ENCODE measurements at regions not wholly inside any gene's neighbourhood (a gene's known extent, or its start where the extent isn't known, plus 50 kb on each side); places are given as distances from the start of the nearest gene placed in this dataset.

DNA sequence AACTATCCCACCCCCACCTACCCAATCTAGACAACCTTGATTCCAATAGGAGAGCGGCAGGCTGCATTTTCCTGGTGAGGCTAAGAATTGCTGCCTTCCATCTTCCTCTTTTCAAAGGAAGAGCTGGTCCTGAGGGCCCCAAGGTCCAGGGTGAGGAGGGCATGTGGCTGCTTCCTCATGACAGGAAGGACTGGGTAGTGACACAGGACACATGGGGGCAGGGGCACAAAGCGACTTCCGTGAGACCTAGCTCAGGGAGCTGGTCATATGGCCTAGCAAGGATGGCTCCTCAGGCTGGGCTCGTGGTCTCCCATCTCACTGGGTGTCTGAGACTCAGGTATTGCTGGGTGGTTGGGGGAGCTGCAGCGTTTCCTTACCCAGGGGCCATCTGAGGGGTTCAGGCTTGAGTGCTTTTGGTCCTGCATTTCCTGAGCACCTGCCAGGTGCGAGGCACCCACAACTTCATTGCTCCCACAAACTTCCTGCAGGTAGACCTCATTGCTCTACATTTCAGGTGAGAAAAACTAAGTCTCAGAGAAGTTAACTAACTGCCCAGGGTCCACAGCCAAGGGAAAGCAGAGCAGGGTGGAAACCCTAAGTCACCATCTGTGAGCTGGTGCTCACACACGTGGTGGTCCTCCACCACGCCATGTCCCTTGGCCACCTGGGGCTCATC lies 160.0 kb upstream of the TLE3 start:
- H3K79me2 ChIP-seq (ENCODE audit: control insufficient read depth, insufficient read depth, low read length), result no peaks in the 10 kb centered on the region
- DNase-seq (ENCODE audit: low read depth, low spot score) (no peak), ATAC-seq (no peak), FAIRE-seq (no peak)
- H3K27me3 ChIP-seq (replicated peaks in 1 of 2; ENCODE audit: control insufficient read depth in 2 of 2, insufficient read depth in 2 of 2, low read length in 1 of 2), result no peaks in the 10 kb centered on the region
- RAD21 ChIA-PET (ENCODE audit: unreplicated experiment), result interaction anchor here (0.6 to 1.1 kb wide), 2 partner anchors 158 to 233 kb away, joined by 3 to 4 read pairs; no protein-coding TSS in a partner anchor
- CTCF ChIA-PET, result no interaction called here
- no TSS peak for BruUV-seq (replicated peaks)
- 45% methylated on average over 8 of the region's 8 CpGs for WGBS (ENCODE audit: insufficient coverage, insufficient replicate concordance, low lambda C conversion rate, missing lambda C conversion rate)
- no peaks in the 10 kb centered on the region for H3K36me3 ChIP-seq (ENCODE audit: control insufficient read depth in 2 of 2, insufficient read depth in 2 of 2, low read length in 1 of 2)
- H3K4me2 ChIP-seq (ENCODE audit: control insufficient read depth, insufficient read depth), result 0 out of 2 replicates have a peak overlapping the region, but pooled peaks have one; percentile 13
- in situ Hi-C loops (cut with MboI) (no loop called here), intact Hi-C loops (cut with micrococcal nuclease; ENCODE audit: unreplicated experiment) (loop anchor here (2.0 kb wide), 1 partner anchor 231 kb away; no protein-coding TSS in a partner anchor)
- H3K9me3 ChIP-seq (replicated peaks; ENCODE audit: control insufficient read depth, insufficient read depth, low read length), result peaks cover 2% of the 10 kb centered on the region; the same call in 1 of the 3 replicates
- SMC1A ChIA-PET (ENCODE audit: uncharacterized antibody, unreplicated experiment), result interaction anchor here (1.0 kb wide), 1 partner anchor 11 kb away, joined by 3 read pairs; no protein-coding TSS in a partner anchor
- H3K27ac ChIP-seq (ENCODE audit: control insufficient read depth, insufficient read depth), result no peak overlapping the region
- H3K9ac ChIP-seq (ENCODE audit: control insufficient read depth, insufficient read depth, low read length), result no peak overlapping the region
- no peak overlapping the region for H2AFZ ChIP-seq (ENCODE audit: control insufficient read depth, low read depth, low read length)
- no peak overlapping the region for H3K4me3 ChIP-seq
- no peaks in the 10 kb centered on the region for H4K20me1 ChIP-seq (ENCODE audit: control insufficient read depth, insufficient read depth)
- TF ChIP-seq ASH2L (IDR thresholded peaks at IDR 0.05; ENCODE audit: borderline replicate concordance, low read depth), result no peak
- POLR2A ChIA-PET, result interaction anchor here (1.0 kb wide), 1 partner anchor 9 kb away, joined by 3 read pairs; no protein-coding TSS in a partner anchor
- peaks cover 37% of the 10 kb centered on the region for H3K4me1 ChIP-seq (ENCODE audit: control insufficient read depth, insufficient read depth, low read length)

DNA sequence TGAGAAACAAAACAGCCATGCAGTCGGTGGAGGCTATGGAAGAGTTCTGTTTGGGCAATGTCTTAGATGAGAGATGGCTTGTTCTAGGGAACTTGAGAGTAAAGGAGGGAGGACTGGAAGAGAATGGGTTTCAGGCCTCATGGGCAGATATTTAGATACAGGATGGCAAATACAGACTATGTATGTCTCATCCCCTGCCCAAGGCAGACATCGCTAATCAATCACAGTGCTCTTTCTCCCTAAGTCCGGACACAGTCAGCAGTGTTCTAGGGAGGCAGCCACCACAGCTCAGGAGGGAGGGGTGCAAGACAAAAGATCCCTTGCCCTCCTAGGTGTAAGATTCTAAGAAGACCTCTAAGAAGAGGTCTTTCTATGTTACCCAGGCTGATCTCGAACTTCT lies 159.3 kb upstream of the TLE3 start:
- in situ Hi-C loops (cut with MboI), result no loop called here
- no peak for DNase-seq (ENCODE audit: low read depth, low spot score)
- H4K20me1 ChIP-seq (ENCODE audit: control insufficient read depth, insufficient read depth), result no peaks in the 10 kb centered on the region
- no peak overlapping the region for H3K9ac ChIP-seq (ENCODE audit: control insufficient read depth, insufficient read depth, low read length)
- H3K4me2 ChIP-seq (ENCODE audit: control insufficient read depth, insufficient read depth), result no peak overlapping the region
- TF ChIP-seq NFYA (IDR thresholded peaks at IDR 0.05; ENCODE audit: borderline replicate concordance, low read depth, low read length), result no peak
- TF ChIP-seq, protein P1, sequence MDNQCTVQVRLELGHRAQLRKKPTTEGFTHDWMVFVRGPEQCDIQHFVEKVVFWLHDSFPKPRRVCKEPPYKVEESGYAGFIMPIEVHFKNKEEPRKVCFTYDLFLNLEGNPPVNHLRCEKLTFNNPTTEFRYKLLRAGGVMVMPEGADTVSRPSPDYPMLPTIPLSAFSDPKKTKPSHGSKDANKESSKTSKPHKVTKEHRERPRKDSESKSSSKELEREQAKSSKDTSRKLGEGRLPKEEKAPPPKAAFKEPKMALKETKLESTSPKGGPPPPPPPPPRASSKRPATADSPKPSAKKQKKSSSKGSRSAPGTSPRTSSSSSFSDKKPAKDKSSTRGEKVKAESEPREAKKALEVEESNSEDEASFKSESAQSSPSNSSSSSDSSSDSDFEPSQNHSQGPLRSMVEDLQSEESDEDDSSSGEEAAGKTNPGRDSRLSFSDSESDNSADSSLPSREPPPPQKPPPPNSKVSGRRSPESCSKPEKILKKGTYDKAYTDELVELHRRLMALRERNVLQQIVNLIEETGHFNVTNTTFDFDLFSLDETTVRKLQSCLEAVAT (IDR thresholded peaks at IDR 0.05), result peak; percentile 44; the same call in 1 of the 2 replicates
- intact Hi-C loops (cut with micrococcal nuclease; ENCODE audit: unreplicated experiment), result no loop called here
- peaks cover 33% of the 10 kb centered on the region for H3K4me1 ChIP-seq (ENCODE audit: control insufficient read depth, insufficient read depth, low read length)
- peaks cover 2% of the 10 kb centered on the region; the same call in 1 of the 3 replicates for H3K9me3 ChIP-seq (replicated peaks; ENCODE audit: control insufficient read depth, insufficient read depth, low read length)
- H3K36me3 ChIP-seq (ENCODE audit: control insufficient read depth in 2 of 2, insufficient read depth in 2 of 2, low read length in 1 of 2), result no peaks in the 10 kb centered on the region
- no peak overlapping the region for H3K27ac ChIP-seq (ENCODE audit: control insufficient read depth, insufficient read depth)
- ChIA-PET POLR2A (no interaction called here), CTCF (no interaction called here), RAD21 (ENCODE audit: unreplicated experiment) (no interaction called here), SMC1A (ENCODE audit: uncharacterized antibody, unreplicated experiment) (interaction anchor here (1.0 kb wide), 1 partner anchor 10 kb away, joined by 3 read pairs; no protein-coding TSS in a partner anchor)
- H2AFZ ChIP-seq (ENCODE audit: control insufficient read depth, low read depth, low read length), result no peak overlapping the region
- H3K27me3 ChIP-seq (replicated peaks in 1 of 2; ENCODE audit: control insufficient read depth in 2 of 2, insufficient read depth in 2 of 2, low read length in 1 of 2), result no peaks in the 10 kb centered on the region
- H3K4me3 ChIP-seq, result no peak overlapping the region
- no peaks in the 10 kb centered on the region for H3K79me2 ChIP-seq (ENCODE audit: control insufficient read depth, insufficient read depth, low read length)
- BruUV-seq (replicated peaks), result no TSS peak
- ATAC-seq, result no peak
- no peak for FAIRE-seq
- WGBS (ENCODE audit: insufficient coverage, insufficient replicate concordance, low lambda C conversion rate, missing lambda C conversion rate), result 56% methylated on average over 4 of the region's 4 CpGs
